Type B pancreatic cell (in vitro differentiated cells): ENCODE measurements at regions not wholly inside any gene's neighbourhood (a gene's known extent, or its start where the extent isn't known, plus 50 kb on each side); places are given as distances from the start of the nearest gene placed in this dataset.

ENCODE experiments used
- DNase-seq: peaks from one replicate; pipeline ENCODE4 v3.0.0; 2021; ENCODE audit warnings: mixed read lengths; ENCODE audit not compliant: unreplicated experiment; ENCODE audit errors: extremely low spot score
- H3K27ac Mint-ChIP-seq: 2 replicates; pipeline ENCODE4 v1.8.0; 2021; ENCODE audit warnings: mild to moderate bottlenecking, mixed read lengths
- H3K27me3 Mint-ChIP-seq: 2 replicates; pipeline ENCODE4 v1.8.0; 2021; ENCODE audit warnings: mixed read lengths
- H3K36me3 Mint-ChIP-seq: 2 replicates; pipeline ENCODE4 v1.8.0; 2021; ENCODE audit warnings: mixed read lengths
- H3K4me1 Mint-ChIP-seq: one replicate; pipeline ENCODE4 v1.8.0; 2021; ENCODE audit warnings: mixed read lengths; ENCODE audit not compliant: unreplicated experiment
- H3K4me3 Mint-ChIP-seq: 2 replicates; pipeline ENCODE4 v1.8.0; 2021; ENCODE audit warnings: mild to moderate bottlenecking, mixed read lengths
- H3K9me3 Mint-ChIP-seq: 2 replicates; pipeline ENCODE4 v1.8.0; 2021; ENCODE audit warnings: mixed read lengths
- CTCF ChIP-seq: fragments of 200-600 bp; sonication (generic); conservative IDR thresholded peaks from 2 replicates; pipeline ENCODE4 v1.5.0; 2021; ENCODE audit warnings: antibody characterized with exemption, mild to moderate bottlenecking

- Mint-ChIP-seq H3K27ac (no peak overlapping the region), H3K36me3 (peaks cover 3% of the 10 kb centered on the region), H3K4me1 (peaks cover 12% of the 10 kb centered on the region), H3K9me3 (no peaks in the 10 kb centered on the region), H3K4me3 (no peak overlapping the region), H3K27me3 (no peaks in the 10 kb centered on the region)
- no peak for TF ChIP-seq CTCF
- DNase-seq: no peak
Observed at GRCh38 chr6:126180585-126180984, 159.3 kb upstream of the CENPW start.

GRCh38 chr6:126181173-126181741, 158.7 kb upstream of the CENPW start:
- Mint-ChIP-seq H3K4me1 (peaks cover 12% of the 10 kb centered on the region), H3K27me3 (no peaks in the 10 kb centered on the region), H3K9me3 (no peaks in the 10 kb centered on the region), H3K4me3 (no peak overlapping the region), H3K36me3 (peaks cover 3% of the 10 kb centered on the region), H3K27ac (no peak overlapping the region)
- DNase-seq: no peak
- TF ChIP-seq CTCF: no peak

- H3K36me3 Mint-ChIP-seq: peaks cover 3% of the 10 kb centered on the region
- peaks cover 12% of the 10 kb centered on the region for H3K4me1 Mint-ChIP-seq
- H3K27ac Mint-ChIP-seq: no peak overlapping the region
- no peak overlapping the region for H3K4me3 Mint-ChIP-seq
- H3K9me3 Mint-ChIP-seq: no peaks in the 10 kb centered on the region
- DNase-seq: no peak
- H3K27me3 Mint-ChIP-seq: no peaks in the 10 kb centered on the region
- no peak for TF ChIP-seq CTCF
Observed at GRCh38 chr6:126181890-126182289, 158.0 kb upstream of the CENPW start.

- no peaks in the 10 kb centered on the region for H3K27me3 Mint-ChIP-seq
- H3K4me3 Mint-ChIP-seq: no peak overlapping the region
- no peak for DNase-seq
- H3K36me3 Mint-ChIP-seq: peaks cover 3% of the 10 kb centered on the region
- H3K9me3 Mint-ChIP-seq: no peaks in the 10 kb centered on the region
- no peak for TF ChIP-seq CTCF
- no peak overlapping the region for H3K27ac Mint-ChIP-seq
- H3K4me1 Mint-ChIP-seq: peaks cover 12% of the 10 kb centered on the region
Observed at GRCh38 chr6:126182650-126183311, 157.1 kb upstream of the CENPW start.

- no peaks in the 10 kb centered on the region for H3K27me3 Mint-ChIP-seq
- no peak for DNase-seq
- no peaks in the 10 kb centered on the region for H3K9me3 Mint-ChIP-seq
- no peak overlapping the region for H3K27ac Mint-ChIP-seq
- H3K36me3 Mint-ChIP-seq: peaks cover 7% of the 10 kb centered on the region
- TF ChIP-seq CTCF: no peak
- H3K4me3 Mint-ChIP-seq: no peak overlapping the region
- H3K4me1 Mint-ChIP-seq: peaks cover 9% of the 10 kb centered on the region
Observed at GRCh38 chr6:126185774-126186173, 154.1 kb upstream of the CENPW start.
